Uterus (tissue), 3 donors: ENCODE measurements at regions not wholly inside any gene's neighbourhood (a gene's known extent, or its start where the extent isn't known, plus 50 kb on each side); places are given as distances from the start of the nearest gene placed in this dataset.

ENCODE experiments used
- DNase-seq, 2 donors: peaks; one replicate each; pipeline ENCODE4 v3.0.0-alpha.2; 2019 to 2020
- H3K27ac ChIP-seq, 2 donors: fragments of 200-600 bp; sonication (generic); 1 replicate in 1 of 2; 2 replicates in 1 of 2; pipeline ENCODE4 v1.5.1; 2016 to 2018
- H3K27me3 ChIP-seq, 2 donors: fragments of 200-600 bp; sonication (generic); one replicate each; pipeline ENCODE4 v1.5.1; 2018 to 2019; ENCODE audit warnings: control low read depth in 1 of 2
- H3K36me3 ChIP-seq, 2 donors: fragments of 200-600 bp; sonication (generic); one replicate each; pipeline ENCODE4 v1.5.1; 2019; ENCODE audit warnings: control low read depth in 1 of 2
- H3K4me1 ChIP-seq, 2 donors: fragments of 200-600 bp; sonication (generic); one replicate each; pipeline ENCODE4 v1.5.1; 2018 to 2019; ENCODE audit warnings: control low read depth in 1 of 2
- H3K4me3 ChIP-seq, 2 donors: fragments of 200-600 bp; sonication (generic); 1 replicate in 1 of 2; 2 replicates in 1 of 2; pipeline ENCODE4 v1.5.1; 2018 to 2019; ENCODE audit warnings: mild to moderate bottlenecking in 1 of 2
- H3K9me3 ChIP-seq, 2 donors: fragments of 200-600 bp; sonication (generic); one replicate each; pipeline ENCODE4 v1.5.1; 2019; ENCODE audit warnings: control low read depth in 1 of 2
- POLR2A ChIP-seq, 2 donors: fragments of 450-650 bp; IDR thresholded peaks; one replicate each; pipeline ENCODE4 v1.6.1; 2016; ENCODE audit warnings: antibody characterized with exemption in 2 of 2, mild to moderate bottlenecking in 1 of 2, moderate library complexity in 1 of 2
- intact Hi-C: fragments of 100-400 bp; cut with DNase I; formaldehyde crosslinking; loops from one replicate; pipeline ENCODE4 v1.15.1; 2023; ENCODE audit warnings: low total_unique reads
- TF ChIP-seq, protein P1 (sequence below), 4 experiments: fragments of 200-600 bp in 2 of 4; fragments of 450-650 bp in 2 of 4; sonication (generic) in 2 of 4; IDR thresholded peaks; one replicate each; pipeline ENCODE4 v1.5.1; 2016 to 2019; ENCODE audit warnings: antibody characterized with exemption in 4 of 4, mild to moderate bottlenecking in 2 of 4, moderate library complexity in 1 of 4
- donor health status: DM: yes; HTN: yes; CAD: no.

DNA sequence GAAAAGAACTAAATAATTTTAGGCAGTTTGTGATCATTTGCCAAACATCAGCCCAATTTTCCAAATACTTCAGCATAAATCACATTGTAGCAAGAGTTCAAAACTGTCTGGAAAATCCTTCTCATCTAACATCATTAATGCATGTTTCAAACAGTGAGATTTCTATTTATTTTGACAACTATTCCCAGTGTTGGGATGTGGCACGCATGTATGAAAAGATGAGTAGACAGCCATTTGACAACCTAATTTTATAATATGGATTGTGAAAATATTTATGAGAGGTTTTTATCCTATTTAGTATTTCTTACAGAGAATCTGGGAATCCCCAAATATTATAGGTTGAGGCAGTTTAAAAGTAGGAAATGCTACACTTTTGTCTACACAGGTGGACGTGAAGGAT, 357.6 kb upstream of the ARID1B start:
- H3K27me3 ChIP-seq = no peaks in the 10 kb centered on the region
- no peak for TF ChIP-seq POLR2A (IDR thresholded peaks at IDR 0.05)
- TF ChIP-seq, protein P1, sequence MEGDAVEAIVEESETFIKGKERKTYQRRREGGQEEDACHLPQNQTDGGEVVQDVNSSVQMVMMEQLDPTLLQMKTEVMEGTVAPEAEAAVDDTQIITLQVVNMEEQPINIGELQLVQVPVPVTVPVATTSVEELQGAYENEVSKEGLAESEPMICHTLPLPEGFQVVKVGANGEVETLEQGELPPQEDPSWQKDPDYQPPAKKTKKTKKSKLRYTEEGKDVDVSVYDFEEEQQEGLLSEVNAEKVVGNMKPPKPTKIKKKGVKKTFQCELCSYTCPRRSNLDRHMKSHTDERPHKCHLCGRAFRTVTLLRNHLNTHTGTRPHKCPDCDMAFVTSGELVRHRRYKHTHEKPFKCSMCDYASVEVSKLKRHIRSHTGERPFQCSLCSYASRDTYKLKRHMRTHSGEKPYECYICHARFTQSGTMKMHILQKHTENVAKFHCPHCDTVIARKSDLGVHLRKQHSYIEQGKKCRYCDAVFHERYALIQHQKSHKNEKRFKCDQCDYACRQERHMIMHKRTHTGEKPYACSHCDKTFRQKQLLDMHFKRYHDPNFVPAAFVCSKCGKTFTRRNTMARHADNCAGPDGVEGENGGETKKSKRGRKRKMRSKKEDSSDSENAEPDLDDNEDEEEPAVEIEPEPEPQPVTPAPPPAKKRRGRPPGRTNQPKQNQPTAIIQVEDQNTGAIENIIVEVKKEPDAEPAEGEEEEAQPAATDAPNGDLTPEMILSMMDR (IDR thresholded peaks at IDR 0.05) = no peak
- no peaks in the 10 kb centered on the region for H3K4me1 ChIP-seq
- DNase-seq = no peak
- H3K27ac ChIP-seq = no peak overlapping the region
- intact Hi-C loops = no loop called here
- H3K9me3 ChIP-seq = peaks cover 0 to 4% of the 10 kb centered on the region in 2 donors
- H3K4me3 ChIP-seq = no peak overlapping the region
- H3K36me3 ChIP-seq = no peaks in the 10 kb centered on the region

DNA sequence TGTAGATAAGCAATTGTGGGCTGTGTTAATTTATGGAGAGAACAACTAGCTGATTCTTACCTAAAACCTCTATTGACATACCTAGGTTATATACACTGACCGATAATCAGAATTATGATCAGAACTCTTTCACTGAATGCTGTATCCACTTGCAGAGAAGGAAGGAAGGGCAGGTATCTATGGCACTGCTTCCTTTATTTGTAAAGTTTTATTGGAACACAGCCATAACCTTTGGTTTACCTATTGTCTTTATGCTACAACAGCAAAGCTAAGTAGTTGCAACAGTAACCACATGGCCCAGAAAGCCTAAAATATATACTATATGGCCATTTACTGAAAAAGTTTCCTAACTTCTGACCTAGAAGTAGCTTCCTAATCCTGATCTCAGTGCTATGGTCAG, 358.9 kb upstream of the ARID1B start:
- H3K9me3 ChIP-seq = peaks cover 0 to 4% of the 10 kb centered on the region in 2 donors
- no peaks in the 10 kb centered on the region for H3K36me3 ChIP-seq
- H3K4me1 ChIP-seq = no peaks in the 10 kb centered on the region
- DNase-seq = no peak
- TF ChIP-seq POLR2A (IDR thresholded peaks at IDR 0.05) = no peak
- TF ChIP-seq, protein P1 (IDR thresholded peaks at IDR 0.05) = no peak
- H3K4me3 ChIP-seq = no peak overlapping the region
- intact Hi-C loops = no loop called here
- H3K27me3 ChIP-seq = no peaks in the 10 kb centered on the region
- no peak overlapping the region for H3K27ac ChIP-seq

DNA sequence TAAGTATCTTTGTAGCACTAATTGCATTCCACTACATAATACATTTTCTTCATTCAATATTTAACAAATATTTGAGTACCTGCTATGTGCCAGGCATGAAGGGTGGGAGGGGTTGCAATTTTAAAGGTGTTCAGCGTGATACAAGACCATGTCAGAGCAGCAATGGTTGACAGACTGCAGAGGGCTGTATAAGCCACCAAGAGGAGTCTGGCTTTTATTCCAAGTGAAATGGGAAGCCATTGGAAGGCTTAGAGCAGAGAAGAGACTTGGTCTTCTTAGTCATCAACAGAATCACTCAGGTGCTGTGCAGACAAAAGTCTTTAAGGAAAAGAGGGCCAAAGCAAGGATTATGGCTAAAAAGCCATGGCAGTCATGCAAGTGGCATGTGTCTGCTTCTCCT, 360.8 kb upstream of the ARID1B start:
- Histone ChIP-seq H3K4me1 (no peaks in the 10 kb centered on the region), H3K27me3 (no peaks in the 10 kb centered on the region), H3K9me3 (no peaks in the 10 kb centered on the region), H3K4me3 (no peak overlapping the region), H3K36me3 (no peaks in the 10 kb centered on the region), H3K27ac (no peak overlapping the region)
- no peak for DNase-seq
- intact Hi-C loops = no loop called here
- TF ChIP-seq POLR2A (IDR thresholded peaks at IDR 0.05) = no peak
- TF ChIP-seq, protein P1 (IDR thresholded peaks at IDR 0.05) = no peak

DNA sequence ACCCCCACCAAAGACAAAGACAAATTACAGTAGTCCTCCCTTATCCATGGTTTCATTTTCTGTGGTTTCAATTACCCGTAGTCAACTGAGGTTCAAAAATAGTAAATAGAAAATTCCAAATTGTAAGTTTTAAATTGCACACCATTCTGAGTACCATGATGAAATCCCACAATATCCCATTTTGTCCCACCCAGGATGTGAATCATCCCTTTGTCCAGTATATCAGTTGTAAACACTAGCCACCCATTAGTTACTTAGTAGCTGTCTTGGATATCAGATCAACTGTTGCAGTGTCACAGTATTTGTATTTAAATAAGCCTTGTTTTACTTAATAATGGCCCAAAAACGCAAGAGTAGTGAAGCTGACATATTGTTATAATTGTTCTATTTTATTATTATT, 364.0 kb upstream of the ARID1B start:
- no peaks in the 10 kb centered on the region for H3K36me3 ChIP-seq
- H3K4me1 ChIP-seq = no peaks in the 10 kb centered on the region
- DNase-seq = no peak
- no peaks in the 10 kb centered on the region for H3K27me3 ChIP-seq
- no peak for TF ChIP-seq POLR2A (IDR thresholded peaks at IDR 0.05)
- TF ChIP-seq, protein P1 (IDR thresholded peaks at IDR 0.05) = no peak
- H3K4me3 ChIP-seq = no peak overlapping the region
- intact Hi-C loops = no loop called here
- H3K27ac ChIP-seq = no peak overlapping the region
- no peaks in the 10 kb centered on the region for H3K9me3 ChIP-seq

DNA sequence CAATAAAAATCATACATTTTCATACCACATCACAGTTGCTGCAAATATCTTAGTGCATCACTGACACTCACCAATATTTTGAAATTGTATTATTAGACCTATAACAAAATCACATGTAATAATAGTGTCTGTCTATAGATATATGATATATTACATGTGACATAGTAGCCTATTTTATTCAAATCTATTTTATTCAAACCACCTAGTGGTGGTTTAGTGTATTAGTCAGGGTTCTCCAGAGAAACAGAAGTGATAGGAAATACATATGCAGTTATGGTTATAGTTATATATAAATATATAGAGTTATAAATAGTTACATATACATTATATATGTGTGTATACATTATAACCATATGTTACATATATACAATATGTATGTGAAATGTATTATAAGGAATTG, 366.5 kb upstream of the ARID1B start:
- Histone ChIP-seq H3K36me3 (no peaks in the 10 kb centered on the region), H3K4me3 (no peak overlapping the region), H3K27me3 (no peaks in the 10 kb centered on the region), H3K9me3 (no peaks in the 10 kb centered on the region), H3K27ac (no peak overlapping the region), H3K4me1 (no peaks in the 10 kb centered on the region)
- no peak for DNase-seq
- intact Hi-C loops = no loop called here
- no peak for TF ChIP-seq POLR2A (IDR thresholded peaks at IDR 0.05)
- TF ChIP-seq, protein P1 (IDR thresholded peaks at IDR 0.05) = no peak
